Superior temporal gyrus (tissue), 1 donor: ENCODE measurements at regions not wholly inside any gene's neighbourhood (a gene's known extent, or its start where the extent isn't known, plus 50 kb on each side); places are given as distances from the start of the nearest gene placed in this dataset.
"Not testable (repeated sequence)": the region's sequence is repeated elsewhere in the genome, so short reads cannot be mapped to it uniquely, and the experiment has no call there.

Source experiments
- DNase-seq: peaks from one replicate; pipeline ENCODE4 v3.0.0-alpha.2; 2016; ENCODE audit errors: extremely low spot score

DNA sequence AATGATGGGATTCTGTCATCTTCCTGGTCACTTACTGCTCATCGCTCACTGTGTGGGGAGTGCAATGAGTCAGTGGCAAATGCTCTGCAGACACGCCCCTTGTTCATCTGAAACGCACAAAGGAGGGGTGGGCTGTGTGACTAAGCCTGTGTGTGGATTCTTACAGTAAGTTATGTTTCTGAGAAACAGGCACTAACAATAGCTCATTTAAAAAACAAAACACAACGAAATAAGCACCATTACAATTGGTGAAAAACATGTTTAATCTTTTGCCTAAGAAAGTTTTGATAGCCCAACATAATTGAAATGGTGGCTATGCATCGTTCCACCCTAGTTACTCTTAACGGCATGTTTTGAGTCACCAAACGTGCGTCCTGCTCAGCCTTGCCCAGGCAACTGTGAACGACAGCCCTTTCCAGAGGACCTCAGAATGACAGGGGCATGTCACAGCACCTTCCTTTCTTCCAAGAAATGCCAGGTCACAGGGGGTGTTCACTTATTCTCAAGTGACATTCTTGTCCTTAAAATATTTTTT lies 118.4 kb upstream of the SGK1 start:
- DNase-seq, result peak; percentile 91

DNA sequence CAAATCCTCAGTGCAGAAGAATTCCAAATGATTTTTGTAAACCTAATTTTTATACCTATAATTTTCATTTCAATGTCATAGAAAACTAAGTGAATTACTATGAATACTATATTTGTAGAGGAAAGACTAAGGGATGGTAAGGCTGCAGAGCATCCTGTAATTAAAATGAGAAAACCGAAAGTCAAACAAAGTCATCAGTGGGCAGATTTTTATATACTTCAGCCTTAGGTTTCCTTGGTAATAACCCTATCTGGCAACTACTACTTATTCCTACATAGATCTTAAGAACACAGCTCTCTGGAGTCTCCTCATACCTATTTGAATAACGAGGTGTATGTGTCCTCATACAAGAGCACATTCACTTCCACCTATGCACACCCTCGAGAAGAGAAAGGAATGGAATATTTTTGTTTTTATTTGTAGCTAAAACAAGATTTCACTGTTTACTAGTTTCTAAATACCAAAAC lies 117.9 kb upstream of the SGK1 start:
- no peak for DNase-seq

DNA sequence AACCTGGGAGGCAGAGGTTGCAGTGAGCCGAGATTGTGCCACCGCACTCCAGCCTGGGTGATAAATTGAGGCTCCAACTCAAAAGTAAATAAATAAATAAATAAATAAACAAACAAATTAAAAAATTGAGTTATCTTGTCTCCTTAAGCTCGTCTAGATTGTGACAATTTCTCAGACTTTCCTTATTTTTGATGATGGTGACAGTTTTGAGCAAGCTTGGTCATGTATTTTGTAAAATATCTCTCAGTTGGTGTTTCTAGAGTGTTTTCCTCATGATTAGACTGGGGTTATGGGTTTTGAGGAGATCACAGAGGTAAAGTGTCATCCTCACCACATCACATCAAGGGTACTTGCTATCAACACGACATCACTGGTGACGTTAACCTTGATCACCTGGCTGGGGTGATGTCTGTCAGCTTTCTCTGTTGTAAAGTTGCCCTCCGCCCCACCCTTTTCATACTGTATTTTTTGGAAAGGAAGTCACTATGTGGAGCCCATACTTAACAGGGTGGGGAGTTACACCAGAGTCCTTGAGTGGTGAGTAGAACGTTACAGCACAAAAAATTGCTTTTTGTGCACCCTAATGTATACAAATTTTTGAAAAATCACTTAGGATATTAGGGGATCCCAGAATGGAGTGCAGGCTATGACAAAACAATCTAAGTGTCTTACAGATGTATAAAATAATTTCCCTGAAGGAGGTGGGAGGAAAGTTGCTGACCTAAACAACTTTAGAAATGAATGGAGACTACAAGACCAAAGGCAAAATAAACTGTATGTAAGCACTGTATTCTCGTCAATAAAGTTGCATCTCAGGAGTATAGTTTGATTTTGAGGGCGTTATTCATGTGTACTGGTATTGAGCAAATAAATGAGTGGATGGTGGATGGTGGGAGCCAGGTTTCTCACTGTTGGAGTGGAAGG lies 116.4 kb upstream of the SGK1 start:
- no peak for DNase-seq

DNA sequence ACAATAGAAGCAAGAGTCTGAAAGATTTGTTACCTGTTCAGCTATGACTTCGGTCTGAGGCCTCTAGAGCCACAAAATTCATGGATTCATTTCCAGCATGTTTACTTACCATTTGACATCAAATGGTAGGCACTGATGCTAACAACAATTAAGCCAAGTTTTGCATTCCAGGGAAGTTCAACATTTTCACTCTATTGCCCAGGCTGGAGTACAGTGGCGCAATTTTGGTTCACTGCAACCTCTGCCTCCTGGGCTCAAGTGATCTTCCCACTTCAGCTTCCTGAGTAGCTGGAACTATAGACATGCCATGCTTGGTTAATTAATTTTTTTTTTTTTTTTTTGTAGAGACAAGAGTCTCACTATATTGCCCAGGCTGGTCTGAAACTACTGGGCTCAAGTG lies 114.1 kb upstream of the SGK1 start:
- no peak for DNase-seq

DNA sequence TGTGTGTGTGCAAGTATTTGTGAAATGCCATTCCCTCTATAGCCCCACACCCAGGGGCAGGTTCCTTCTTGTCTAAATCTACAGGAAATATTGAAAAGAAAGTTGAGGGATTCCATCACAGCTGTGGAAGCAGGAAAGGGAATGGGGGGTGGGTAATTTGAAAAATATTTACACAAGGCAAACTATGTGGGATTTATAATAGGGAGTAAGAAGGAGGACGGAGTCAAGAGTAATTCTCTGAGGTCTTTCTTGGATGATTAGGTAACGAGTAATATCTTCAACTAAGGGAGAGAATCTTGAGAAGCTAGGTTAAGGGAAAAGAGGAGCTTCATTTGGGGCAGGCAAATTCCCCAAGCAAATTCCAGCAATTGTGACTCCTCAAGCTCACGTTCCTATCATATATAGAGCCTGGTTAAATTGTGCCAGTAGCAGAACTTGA lies 113.5 kb upstream of the SGK1 start:
- no peak for DNase-seq

DNA sequence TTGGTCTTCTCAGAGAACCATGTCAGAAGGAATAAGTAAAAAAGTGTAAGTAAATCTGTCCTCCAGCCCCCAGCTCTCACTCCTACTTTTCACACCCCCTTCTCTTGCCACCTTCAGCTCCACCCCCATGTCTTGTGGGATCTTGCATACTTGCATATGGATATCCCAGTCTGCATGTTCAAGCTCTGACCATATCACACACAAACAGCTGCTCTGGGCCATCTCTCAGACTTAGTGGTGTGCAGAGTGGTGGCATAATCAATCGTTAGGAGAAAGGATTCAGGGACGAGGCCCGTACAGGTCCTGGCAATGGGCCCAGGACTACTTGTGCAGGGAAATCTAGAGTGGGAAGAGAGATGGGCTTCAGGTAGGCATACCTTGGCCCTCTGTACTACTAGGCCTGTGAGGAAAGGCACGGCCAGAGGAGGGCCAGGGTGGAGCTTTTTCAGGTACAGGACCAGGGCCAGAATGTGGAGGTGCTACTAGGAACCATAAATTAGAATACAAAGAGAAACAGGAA lies 112.0 kb upstream of the SGK1 start:
- DNase-seq, result no peak

DNA sequence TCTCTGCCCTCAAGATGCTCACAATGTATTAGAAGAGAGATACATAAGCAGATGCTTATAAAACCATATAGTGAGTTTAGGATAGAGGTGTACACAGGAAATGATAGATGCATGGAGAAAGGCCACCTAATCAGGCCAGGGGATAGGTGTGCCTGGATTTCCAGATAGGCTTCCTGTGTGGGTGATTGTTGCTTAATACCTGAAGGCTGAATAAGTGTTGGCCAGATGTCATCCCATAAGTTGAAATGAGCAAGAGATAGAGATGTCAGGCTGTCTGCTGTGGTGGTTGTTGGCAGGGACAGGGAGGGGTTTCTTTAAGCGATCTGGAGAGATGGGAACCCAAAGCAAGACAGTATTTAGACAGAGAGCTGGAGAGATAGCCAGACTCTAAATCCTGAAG lies 109.8 kb upstream of the SGK1 start:
- no peak for DNase-seq

DNA sequence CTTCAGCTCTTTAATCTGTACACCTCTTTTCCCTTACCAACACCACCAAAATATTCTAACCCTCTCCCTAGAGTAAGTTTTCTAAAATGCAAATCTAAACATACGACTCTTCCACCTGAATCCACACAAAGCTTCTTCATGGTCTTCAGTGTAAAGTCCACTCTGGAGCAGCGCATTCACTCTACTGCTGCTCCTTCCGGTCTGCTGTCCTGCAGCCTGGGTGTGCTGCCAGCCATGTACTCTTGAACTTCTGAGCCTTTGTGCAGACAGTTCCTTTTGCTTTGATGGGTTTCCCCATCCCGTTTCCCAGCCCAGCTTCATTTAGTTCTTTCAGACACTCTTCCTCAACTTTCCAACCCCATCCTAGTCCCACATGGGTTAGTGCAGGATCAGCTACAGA lies 108.7 kb upstream of the SGK1 start:
- DNase-seq, result no peak

DNA sequence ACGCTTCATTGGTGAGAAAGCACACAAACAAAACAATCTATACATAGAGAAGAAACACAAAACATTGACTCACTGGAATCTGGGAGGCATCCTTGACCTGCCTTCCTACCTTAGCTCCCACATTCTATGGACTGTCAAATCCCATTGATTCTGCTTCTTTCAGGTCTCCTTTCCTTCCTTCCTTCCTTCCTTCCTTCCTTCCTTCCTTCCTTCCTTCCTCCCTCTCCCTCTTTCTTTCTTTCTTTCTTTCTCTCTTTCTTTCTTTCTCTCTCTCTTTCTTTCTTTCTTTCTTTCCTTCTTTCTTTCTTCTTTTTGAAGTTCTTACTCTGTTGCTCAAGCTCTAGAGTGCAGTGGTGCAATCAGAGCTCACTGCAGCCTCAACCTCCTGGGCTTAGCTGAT lies 108.0 kb upstream of the SGK1 start:
- not testable (repeated sequence) for DNase-seq

DNA sequence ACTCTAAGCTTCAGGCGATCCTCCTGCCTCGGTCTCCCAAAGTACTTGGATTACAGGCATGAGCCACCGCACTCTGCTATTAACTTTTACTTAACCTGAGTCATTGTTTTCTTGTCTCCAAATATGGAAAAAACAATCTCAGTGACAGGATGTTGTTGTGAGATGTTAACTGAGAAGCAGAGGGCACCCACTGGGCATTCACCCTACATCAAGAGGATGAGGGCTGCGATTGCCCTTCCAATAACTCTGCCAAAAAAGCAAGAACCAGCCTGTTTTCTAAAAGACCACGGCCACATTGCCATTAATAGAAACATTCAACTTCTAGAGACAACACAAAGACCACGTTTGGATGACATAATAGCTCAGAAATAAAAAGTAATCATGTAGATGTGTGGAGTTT lies 107.6 kb upstream of the SGK1 start:
- no peak for DNase-seq

DNA sequence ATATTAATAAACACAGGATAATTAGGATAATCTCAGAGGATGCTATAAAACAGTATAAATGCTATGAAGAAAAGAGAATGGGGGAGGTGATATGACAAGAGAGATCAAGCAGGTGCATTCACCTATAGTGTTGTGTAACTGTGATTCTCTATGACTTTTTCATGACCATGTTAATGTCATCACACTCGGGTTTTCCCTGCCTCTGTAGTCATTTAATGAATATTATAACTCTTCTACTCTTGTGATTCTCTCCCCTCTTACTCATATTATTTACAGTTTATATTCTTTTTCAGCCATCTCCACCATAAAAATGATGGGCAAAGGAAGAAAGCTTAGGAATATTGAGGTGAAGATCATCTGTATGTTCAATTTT lies 106.9 kb upstream of the SGK1 start:
- no peak for DNase-seq

DNA sequence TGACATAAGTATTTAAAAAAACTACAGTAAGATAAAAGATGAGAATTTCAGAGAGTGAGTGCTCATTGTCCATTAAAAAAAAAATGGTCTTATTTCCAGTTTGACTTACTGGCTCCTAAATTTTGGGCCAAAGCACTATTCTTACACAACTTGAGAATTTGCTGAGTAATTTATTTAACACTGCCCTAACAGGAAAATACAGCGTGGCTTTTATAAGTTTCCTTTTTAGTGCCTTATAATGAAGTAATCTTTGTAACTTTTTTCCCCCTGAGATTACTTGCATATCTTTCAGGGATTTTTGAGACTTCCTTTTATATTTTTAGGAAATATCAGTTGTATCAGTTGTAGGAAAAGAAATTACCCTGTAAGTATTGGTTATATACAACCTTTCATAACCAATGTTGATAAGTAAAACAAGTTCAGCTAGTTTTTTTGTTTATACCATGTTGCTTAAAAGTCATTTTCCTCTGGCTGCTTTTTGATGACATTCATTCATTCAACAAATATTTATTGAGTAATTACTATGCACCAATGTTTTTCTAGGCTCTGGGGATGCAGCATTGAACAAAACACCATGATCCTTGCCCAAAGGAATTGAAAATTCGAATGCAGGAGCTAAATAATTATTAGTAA lies 106.4 kb upstream of the SGK1 start:
- no peak for DNase-seq

DNA sequence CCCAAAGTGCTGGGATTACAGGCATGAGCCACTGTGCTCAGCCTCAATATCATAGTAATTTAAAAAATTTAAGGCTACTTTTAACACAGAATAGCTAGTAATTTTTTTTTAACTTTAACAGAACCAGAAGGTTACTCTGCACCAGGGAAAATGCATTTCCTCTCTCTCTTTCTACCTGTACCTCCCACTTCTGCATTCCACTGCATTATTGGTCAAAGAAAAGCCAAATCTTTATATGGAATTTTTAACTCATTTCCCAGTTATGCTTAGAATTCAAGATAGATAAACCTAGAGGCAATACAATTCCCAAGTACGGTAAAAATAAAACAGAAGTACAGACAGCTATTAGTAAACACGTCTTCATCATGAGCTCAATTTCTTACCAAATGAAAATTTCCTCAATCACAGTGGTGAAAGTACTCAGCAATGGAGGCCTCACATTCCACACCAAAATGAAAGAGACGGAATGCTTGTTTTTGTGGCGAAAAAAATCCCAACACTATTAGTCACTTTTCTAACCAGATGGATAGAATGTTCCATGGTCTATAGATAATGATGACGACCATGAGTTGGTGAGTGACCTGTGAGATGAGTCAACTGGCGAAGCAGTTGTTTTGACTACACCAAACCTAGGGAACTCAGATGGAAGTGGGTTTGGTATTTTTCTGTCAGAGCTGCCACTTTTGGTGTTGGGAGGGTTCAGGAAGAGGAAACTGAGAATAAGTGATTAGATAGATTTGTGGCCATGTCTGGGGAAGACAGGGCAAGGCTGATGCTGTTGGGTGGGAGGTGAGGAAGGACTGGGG lies 104.7 kb upstream of the SGK1 start:
- no peak for DNase-seq

DNA sequence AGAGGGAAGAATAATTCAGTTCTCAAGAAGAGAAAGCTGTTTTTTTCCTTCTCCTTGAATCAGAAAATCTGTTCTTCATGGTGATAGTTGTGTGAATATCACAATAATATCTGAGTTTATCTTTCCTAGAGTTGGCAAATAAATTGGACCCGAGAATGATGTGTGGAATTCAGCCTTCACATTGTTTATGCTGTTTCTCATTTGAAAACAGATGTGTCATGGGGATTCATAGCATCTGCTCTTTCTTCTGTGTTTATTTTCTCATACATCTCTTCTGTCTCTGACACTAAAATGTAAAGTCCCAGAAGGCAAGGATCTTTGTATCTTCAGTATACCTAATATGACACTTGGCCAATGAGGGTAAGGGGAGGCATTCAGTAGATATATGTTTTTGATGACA lies 103.6 kb upstream of the SGK1 start:
- DNase-seq, result no peak

DNA sequence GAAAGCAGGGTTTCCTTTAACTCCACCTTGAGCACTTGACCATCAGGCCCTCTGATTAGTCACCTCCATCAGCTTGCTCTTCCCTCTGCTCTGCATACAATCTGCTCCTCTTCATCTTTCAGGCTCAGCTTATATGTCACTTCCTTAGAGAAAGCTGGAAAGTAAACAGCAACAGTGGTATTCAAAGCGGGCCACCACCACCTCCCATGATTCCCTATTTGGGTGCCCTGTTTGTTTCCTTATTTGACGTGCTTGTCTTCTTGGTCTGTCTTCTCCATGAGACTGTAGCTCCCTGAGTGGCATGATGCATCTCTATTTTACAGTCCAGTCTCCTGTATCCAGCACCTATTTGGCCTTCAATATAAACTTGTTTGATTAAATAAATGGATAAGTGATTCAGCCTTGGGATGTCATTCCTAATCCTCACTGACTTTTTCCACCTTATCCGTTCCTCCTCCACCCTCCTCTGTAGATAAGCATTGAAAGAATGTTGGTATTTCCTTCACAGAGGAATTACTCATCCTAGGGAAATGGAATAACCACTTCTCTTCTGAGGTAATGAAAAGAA lies 102.8 kb upstream of the SGK1 start:
- no peak for DNase-seq

DNA sequence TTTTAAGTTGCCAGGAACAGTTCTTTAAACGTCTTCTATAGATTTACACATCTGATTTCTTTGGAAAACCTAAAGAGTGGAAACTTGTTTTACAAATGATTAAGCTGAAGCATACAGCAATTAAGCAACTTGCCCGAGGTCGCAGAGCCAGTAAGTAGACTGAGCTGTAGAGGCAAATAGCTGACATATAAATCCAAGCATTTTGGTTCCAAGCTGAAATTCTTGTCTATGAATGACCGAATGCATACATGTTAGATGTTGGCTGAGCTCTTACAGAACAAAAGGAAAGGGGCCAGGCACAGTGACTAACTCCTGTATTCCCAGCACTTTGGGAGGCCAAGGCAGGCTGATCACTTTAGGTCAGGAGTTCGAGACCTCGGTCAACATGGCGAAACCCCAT lies 101.8 kb upstream of the SGK1 start:
- no peak for DNase-seq

DNA sequence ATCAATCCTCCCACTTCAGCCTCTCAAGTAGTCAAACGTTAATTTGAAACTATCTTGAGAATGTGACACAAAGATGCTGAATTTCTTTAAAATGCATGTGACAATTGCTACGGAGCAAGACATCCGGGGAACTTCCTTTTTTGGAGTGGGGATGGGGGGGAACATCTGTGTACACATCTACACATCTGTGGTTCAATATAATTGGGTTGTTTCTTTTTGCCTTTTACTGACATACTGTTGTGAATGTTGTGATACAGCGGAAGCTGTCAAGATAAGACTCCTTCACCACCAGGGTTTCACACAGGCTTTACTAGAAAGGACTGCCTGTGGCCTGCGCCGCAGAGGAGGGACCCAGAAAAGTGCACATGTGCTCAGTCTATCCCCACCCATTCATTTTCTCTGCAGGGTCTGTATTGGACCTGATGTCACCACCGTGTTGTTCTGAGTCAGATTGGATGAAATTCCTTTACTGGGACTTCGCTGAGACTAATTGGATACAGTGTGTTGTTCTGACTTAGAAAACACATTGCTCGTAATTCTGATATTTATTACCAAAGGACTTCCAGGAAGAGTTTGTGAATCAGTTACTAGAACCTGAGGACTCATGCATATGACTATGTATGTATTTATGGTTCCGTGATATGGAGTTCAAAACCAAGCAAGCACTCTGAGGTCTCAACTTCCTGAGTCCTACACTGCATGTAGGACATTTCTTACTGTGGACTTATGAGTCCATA lies 98.7 kb upstream of the SGK1 start:
- DNase-seq, result no peak

DNA sequence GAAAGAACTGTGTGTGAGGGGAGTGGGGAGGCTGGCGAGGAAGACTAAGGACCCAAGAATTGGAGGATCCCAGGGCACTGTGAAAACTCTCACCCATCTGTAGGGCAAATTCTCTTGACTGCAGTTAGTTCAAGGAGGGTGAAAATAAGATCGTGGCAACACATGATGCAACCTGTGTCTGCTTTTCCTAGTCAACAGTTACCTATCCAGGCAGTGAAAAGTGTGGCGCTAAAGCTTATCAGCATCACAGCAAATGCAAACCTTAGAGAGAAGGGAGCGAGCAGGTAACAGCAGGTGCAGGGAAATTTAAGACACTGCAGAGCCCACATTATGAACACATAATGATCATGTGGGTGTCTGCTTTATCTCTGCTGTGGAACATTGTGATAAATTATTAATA lies 97.7 kb upstream of the SGK1 start:
- DNase-seq, result no peak

DNA sequence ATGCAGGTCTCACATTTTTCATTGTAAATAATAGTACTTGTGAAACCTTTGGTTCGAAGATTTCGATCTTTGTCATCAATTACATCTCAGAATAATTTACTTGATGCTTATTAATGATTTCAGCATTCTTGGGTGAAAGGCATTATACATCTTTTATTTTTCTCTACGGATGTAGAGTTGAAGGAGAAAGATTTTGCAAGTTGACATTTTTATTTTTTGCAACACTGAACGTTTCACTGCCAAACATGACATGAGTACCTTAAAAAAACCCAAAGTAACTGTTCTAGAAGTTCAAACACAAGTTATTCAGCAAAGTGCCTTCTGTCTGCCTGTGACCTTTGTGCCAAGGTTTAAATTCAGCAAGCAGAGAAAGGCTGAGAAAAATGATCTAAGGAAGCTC lies 97.3 kb upstream of the SGK1 start:
- DNase-seq, result no peak

DNA sequence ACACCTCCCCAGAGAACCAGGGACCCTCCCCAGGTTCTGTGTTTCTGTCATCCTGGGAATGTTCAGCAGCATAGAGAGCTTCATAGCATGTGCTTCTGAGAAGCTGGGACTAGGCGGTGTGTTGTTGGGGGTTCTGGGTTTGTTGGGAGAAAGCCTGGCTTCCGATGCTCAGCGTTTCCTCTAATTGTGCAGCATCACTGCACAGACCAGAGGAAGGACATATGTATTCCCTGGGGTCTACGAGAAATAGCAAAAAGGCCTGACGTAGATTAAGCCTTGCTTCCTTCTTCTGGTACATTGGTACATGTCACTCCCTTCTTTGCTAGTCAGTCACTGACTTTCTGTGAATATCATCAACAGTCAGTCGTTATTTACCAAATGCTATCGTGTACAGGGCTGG lies 96.9 kb upstream of the SGK1 start:
- DNase-seq, result no peak

DNA sequence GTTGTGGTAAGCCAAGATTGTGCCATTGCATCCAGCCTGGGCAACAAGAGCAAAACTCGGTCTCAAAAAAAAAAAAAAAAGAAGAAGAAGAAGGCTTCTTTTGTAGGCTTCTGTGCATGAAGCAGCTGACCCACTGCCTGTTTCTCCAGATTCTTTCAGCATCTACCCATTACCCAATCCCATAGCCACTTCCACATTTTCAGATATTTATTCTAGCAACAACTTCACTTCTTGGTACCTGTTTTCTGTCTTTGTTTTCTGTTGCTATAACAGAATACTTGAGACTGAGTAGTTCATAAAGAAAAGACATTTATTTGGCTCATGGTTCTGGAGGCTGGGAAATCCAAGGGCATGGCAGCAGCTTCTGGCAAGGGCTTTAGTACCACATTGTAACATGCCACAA lies 95.3 kb upstream of the SGK1 start:
- DNase-seq, result no peak
